NT2/D1 (cell line): ENCODE measurements at regions not wholly inside any gene's neighbourhood (a gene's known extent, or its start where the extent isn't known, plus 50 kb on each side); places are given as distances from the start of the nearest gene placed in this dataset.

Source experiments
- DNase-seq: peaks from one replicate; pipeline ENCODE4 v3.0.0-alpha.2; 2011; ENCODE audit warnings: low read depth, low spot score
- H3K27me3 ChIP-seq: 2 replicates; pipeline ENCODE4 v1.6.0; 2011; ENCODE audit warnings: mild to moderate bottlenecking; ENCODE audit not compliant: insufficient read length, insufficient read depth
- H3K36me3 ChIP-seq: 2 replicates; pipeline ENCODE4 v1.6.1; 2011; ENCODE audit warnings: mild to moderate bottlenecking, low read length, mixed read lengths; ENCODE audit not compliant: insufficient read depth, insufficient read length
- H3K4me1 ChIP-seq: 2 replicates; pipeline ENCODE4 v1.5.1; 2011; ENCODE audit not compliant: insufficient read depth, insufficient read length
- H3K4me3 ChIP-seq: 2 replicates; pipeline ENCODE4 v1.5.1; 2011; ENCODE audit warnings: low read depth; ENCODE audit not compliant: insufficient read length
- H3K9ac ChIP-seq: 2 replicates; pipeline ENCODE4 v1.6.0; 2011; ENCODE audit warnings: low read depth; ENCODE audit not compliant: insufficient read length
- H3K9me3 ChIP-seq: 2 replicates; pipeline ENCODE4 v1.5.1; 2011; ENCODE audit warnings: mild to moderate bottlenecking, low read length; ENCODE audit not compliant: insufficient read depth
- SUZ12 ChIP-seq: IDR thresholded peaks from 2 replicates; pipeline ENCODE4 v1.6.1; 2011; ENCODE audit not compliant: insufficient read length, insufficient read depth; ENCODE audit errors: extremely low read depth
- YY1 ChIP-seq: IDR thresholded peaks from 2 replicates; pipeline ENCODE4 v1.6.1; 2011; ENCODE audit not compliant: insufficient read length, insufficient read depth
- ZNF274 ChIP-seq: IDR thresholded peaks from 2 replicates; pipeline ENCODE4 v1.6.1; 2011; ENCODE audit warnings: mild to moderate bottlenecking, low read depth, low read length

GRCh38 chr13:107733276-107733675 is 482.1 kb downstream of the LIG4 start:
- TF ChIP-seq ZNF274 (no peak), SUZ12 (no peak)
- H3K9me3 ChIP-seq = no peaks in the 10 kb centered on the region
- H3K9ac ChIP-seq = no peak overlapping the region
- H3K27me3 ChIP-seq = no peaks in the 10 kb centered on the region
- H3K36me3 ChIP-seq = no peaks in the 10 kb centered on the region
- no peak for DNase-seq
- H3K4me1 ChIP-seq = no peaks in the 10 kb centered on the region
- H3K4me3 ChIP-seq = no peak overlapping the region

GRCh38 chr13:107730813-107731212 is 484.5 kb downstream of the LIG4 start:
- no peaks in the 10 kb centered on the region for H3K27me3 ChIP-seq
- H3K9me3 ChIP-seq = no peaks in the 10 kb centered on the region
- no peak overlapping the region for H3K4me3 ChIP-seq
- no peak overlapping the region for H3K9ac ChIP-seq
- TF ChIP-seq ZNF274 (no peak), YY1 (no peak), SUZ12 (no peak)
- no peaks in the 10 kb centered on the region for H3K36me3 ChIP-seq
- no peak for DNase-seq
- no peaks in the 10 kb centered on the region for H3K4me1 ChIP-seq

GRCh38 chr13:107721125-107721869 is 494.0 kb downstream of the LIG4 start:
- Histone ChIP-seq H3K9me3 (no peaks in the 10 kb centered on the region), H3K9ac (no peak overlapping the region), H3K4me3 (no peak overlapping the region), H3K36me3 (no peaks in the 10 kb centered on the region), H3K4me1 (no peaks in the 10 kb centered on the region), H3K27me3 (no peaks in the 10 kb centered on the region)
- no peak for TF ChIP-seq SUZ12
- TF ChIP-seq ZNF274 = no peak
- TF ChIP-seq YY1 = no peak
- no peak for DNase-seq

GRCh38 chr13:107716741-107717140 is 498.6 kb downstream of the LIG4 start:
- no peak for TF ChIP-seq YY1
- TF ChIP-seq ZNF274 = no peak
- TF ChIP-seq SUZ12 = no peak
- Histone ChIP-seq H3K36me3 (no peaks in the 10 kb centered on the region), H3K4me3 (no peak overlapping the region), H3K4me1 (no peaks in the 10 kb centered on the region), H3K27me3 (no peaks in the 10 kb centered on the region), H3K9me3 (no peaks in the 10 kb centered on the region), H3K9ac (no peak overlapping the region)
- no peak for DNase-seq

- Histone ChIP-seq H3K36me3 (no peaks in the 10 kb centered on the region), H3K9ac (no peak overlapping the region), H3K9me3 (no peaks in the 10 kb centered on the region), H3K4me1 (no peaks in the 10 kb centered on the region), H3K4me3 (no peak overlapping the region), H3K27me3 (no peaks in the 10 kb centered on the region)
- no peak for TF ChIP-seq ZNF274
- no peak for DNase-seq
These were observed 499.1 kb downstream of the LIG4 start for GRCh38 chr13:107716241-107716640.

GRCh38 chr13:107715496-107715895 is 499.8 kb downstream of the LIG4 start:
- DNase-seq = no peak
- Histone ChIP-seq H3K9ac (no peak overlapping the region), H3K4me3 (no peak overlapping the region), H3K9me3 (no peaks in the 10 kb centered on the region), H3K36me3 (no peaks in the 10 kb centered on the region), H3K4me1 (no peaks in the 10 kb centered on the region), H3K27me3 (no peaks in the 10 kb centered on the region)
- no peak for TF ChIP-seq ZNF274
- TF ChIP-seq SUZ12 = no peak
- no peak for TF ChIP-seq YY1

GRCh38 chr13:107713314-107713713 is 502.0 kb downstream of the LIG4 start:
- Histone ChIP-seq H3K36me3 (no peaks in the 10 kb centered on the region), H3K27me3 (no peaks in the 10 kb centered on the region), H3K9ac (no peak overlapping the region), H3K9me3 (no peaks in the 10 kb centered on the region), H3K4me1 (no peaks in the 10 kb centered on the region), H3K4me3 (no peak overlapping the region)
- no peak for DNase-seq
- TF ChIP-seq ZNF274 (no peak), YY1 (no peak), SUZ12 (no peak)
